Renal pelvis (tissue), 1 donor: ENCODE measurements at regions not wholly inside any gene's neighbourhood (a gene's known extent, or its start where the extent isn't known, plus 50 kb on each side); places are given as distances from the start of the nearest gene placed in this dataset.

ENCODE experiments used
- DNase-seq: peaks from one replicate; pipeline ENCODE4 v3.0.0-alpha.2; 2013

DNA sequence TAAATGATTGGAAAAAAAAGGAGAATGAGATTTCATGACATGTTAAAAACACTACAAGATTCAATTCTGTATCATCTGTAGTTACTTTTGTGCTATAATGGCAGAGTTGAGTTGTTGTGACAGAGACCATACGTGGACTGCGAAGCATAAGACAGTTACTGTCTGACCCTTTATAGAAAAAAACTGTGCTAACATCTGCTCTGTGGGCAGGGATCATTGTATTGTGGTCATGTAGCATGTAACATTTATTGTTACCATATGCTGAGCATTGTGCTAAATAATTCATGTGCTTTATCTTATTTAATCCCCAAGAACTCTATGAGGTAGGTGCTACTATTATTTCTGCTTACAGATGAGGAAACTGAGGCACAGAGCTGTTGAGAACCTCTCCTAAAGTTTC lies 147.3 kb upstream of the HMHB1 start:
- DNase-seq = no peak

DNA sequence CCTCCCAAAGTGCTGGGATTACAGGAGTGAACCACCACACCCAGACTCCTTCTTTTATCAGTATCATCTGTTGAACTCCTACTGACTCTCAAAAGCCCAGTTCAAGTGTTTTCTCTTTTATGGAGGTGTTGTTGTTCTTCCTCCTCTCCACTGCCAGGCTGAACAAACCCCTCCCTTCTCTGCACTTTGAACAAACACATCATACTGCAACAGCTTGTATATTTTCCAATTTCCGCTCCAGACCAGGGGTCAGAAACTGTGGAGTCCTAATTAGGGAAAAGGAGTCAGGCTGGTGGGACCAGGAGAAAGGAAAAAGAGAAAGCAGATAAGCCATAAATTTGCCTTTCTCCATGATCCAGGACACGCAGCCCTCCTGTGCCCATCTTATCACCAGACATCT lies 148.1 kb upstream of the HMHB1 start:
- no peak for DNase-seq

- DNase-seq = no peak
Observed at GRCh38 chr5:143662020-143662419, 149.9 kb upstream of the HMHB1 start.

DNA sequence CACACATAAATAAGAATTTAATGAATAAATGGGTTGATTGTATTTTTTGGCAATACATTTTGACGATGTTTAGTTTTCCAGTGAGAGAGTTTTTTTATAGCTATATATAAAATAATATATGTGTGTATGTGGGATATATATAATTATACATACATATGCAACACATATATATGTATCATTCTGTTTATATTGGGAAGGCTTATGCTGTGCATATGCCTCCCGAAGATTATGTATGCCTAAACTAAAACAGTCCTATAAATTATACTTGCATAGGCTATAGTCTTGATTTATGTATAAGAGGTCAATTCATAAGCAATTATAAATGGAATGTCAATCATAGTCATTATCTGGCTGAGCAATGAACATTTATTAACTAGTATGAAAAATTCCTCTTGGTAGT lies 151.3 kb upstream of the HMHB1 start:
- DNase-seq = no peak

DNA sequence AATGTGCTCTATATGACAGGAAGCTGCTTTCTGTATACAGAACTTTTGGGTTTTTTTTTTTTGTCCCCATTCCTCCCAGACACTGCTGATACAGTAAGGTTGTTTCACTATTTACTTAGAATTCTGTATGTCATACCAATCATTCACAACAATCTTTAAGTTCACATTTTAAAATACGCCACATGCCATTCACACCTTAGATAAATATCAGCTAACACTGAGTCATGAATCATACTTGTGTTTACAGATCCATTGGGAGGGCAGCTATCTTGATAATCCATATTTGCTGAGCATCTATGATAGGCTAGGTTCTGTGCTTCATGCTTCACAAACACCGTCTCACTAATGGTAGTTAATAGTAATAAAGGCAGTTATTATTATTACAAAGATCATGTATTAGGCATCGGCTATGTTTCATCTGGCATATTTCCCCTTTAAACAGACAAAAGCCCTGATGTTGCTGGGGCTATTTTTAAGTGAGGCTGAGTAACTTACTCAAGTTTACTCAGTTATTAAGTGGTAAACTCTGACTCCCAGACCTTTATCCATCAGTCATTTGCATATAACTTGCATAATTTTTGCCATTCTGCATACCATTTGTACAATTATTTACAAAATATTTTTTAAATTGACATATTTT lies 152.2 kb upstream of the HMHB1 start:
- DNase-seq = no peak

DNA sequence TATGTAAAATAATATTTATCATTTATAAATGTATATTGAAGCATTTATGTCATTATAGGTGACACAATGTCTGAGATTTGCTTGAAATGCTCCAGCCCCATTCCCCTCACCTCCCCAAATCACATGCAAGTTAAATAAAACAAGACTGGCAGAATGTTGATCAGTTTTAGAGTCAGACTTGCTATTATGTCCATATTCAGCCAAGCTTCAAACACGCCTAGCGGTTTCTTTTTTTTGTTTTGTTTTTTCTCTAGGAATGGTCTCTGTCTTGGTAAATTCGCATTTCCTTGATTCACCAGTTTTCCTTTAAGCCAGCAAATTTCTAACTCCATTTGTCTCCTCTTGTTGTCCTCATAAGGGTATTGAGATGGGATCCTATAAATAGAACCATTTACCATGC lies 153.0 kb upstream of the HMHB1 start:
- DNase-seq = no peak

DNA sequence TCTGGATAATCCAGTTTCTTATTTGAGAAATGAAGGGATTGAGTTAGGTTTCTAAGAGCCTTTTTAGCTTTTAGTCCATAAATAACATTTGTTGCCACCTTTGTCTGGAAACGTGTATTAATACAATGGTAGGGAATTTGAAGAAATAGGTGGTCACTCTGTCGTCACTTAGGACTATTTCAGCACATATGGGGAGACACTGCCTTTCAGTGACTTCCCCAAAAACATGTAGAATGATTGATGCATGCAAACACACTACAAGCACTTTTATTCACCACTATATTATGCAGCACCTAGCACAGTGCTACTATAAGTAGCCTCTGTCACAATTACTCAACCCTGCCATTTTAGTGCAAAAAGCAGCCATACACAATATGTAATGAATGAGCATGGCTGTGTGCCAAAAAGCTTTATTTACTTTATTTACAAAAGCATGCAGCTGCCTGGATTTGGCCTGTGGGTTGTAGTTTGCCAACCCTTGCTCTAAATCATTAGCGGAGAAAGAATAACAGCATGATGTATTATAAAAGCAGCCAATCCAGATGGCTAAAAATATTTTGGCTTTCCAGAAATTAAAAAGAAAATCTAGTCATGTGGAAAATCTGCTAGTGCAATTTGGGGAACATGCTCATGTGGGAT lies 154.2 kb upstream of the HMHB1 start:
- peak; percentile 47 for DNase-seq

DNA sequence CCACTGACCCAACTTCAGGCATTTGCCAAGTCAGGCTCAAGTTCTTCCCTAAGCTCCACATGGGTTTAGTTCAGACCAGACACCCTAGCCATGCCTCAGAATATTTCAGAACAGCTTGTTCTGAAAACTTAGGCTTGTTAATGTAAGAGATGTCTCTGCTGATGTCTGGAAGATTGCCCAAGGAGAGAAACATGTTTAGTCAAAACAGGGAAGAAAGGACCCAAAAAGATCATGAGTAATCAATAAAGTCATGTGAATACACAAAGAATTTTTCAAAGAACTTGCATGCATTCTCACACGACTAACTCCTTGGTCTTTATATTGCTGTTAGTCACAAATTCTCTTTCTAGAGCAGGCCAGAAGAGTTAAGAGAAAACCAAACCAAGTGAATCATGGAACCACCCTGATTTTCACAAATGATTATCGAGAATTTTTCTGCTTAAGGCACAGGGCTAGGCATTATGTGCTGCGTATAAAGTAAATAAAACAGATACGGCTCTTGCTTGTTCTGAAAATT lies 158.1 kb upstream of the HMHB1 start:
- no peak for DNase-seq

DNA sequence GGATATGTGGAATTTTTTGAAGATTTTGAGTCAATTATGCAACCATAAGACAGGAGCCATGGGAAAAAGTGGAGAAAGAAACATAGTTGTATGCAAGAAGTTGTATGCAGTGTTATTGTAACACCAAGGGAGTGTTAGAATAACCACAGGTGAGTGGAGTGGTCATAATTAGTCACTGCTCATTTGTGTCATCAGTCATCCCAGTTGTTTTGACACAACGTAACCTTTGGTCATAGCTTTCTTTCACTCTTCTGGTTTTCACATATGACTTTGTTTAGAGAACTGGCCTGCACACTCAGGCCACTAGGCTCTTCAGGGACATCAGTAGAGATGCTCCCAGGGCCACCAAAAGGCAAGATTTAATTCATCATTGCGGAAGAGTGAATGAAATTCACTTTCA lies 158.7 kb upstream of the HMHB1 start:
- DNase-seq = no peak

GRCh38 chr5:143652108-143652700 lies 159.8 kb upstream of the HMHB1 start:
- no peak for DNase-seq

DNA sequence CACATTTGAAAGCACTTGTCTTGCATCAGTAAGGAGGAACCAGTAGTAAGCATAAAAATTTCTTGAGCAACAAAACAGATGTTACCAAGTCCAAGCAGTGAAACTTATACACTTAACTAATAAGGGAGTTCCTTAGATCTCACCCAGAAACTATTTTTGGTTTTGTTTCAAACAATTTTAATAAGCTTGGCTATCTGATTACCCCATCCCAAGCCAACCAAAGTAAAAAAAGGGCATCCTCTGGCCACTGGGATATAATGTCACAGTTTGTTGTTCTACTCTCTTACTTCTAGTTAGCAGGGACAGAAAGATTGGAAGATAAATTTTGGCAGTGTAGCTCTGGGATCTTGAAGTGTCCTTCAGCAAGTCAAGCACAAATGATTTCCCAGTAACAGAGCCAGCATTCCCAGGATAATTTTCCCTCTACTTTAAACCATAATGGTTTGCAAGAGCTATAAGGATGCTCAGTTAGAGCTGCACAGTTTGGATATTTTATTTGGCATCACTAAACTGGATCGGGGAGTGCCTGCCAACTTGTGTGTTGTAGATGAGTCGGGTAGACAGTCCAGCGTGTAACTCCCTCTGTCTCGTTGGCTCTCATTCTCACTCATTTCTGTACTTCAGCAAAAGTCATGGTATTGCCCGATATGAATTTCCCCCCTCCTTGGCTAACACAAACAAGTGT lies 161.9 kb upstream of the HMHB1 start:
- DNase-seq = no peak

DNA sequence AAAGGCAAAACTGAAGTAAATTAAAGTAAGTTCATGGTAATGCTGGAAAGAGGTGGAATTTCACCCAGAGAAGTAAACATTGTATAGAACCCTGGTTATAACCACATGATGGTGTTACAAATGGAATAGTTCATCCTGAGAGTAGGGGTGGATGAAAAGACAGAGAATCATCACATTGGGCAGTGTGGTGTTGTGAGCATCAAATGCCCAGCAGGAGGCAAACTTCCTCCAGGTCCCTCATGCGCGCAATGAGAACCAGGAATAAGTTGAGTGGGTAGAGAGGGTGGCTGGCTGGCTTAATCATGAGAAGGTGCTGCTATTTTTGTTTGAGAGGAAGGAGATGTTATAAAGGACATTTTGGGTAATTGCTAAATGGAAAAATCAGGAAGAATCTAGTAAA lies 163.3 kb upstream of the HMHB1 start:
- DNase-seq = no peak

GRCh38 chr5:143646961-143647360 lies 165.0 kb upstream of the HMHB1 start:
- no peak for DNase-seq

DNA sequence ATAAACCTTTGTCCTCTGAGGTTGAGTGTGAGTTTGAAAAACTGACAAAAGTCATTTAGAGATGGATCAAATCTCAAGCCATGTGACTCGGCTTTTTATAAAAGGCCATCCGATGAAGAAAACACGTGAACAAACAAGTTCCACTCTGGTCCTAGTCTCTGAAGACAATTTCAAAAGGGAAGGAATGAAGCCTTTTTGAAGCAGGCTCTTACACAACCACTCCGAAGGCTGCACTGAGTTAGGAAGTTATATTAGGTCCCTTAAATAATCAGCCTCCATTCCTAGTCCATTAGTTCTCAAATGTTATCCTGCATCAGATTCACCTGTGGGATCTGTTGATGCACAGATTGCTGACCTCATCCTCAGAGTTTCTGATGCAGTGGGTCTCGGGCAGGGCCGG lies 166.6 kb upstream of the HMHB1 start:
- DNase-seq = no peak

DNA sequence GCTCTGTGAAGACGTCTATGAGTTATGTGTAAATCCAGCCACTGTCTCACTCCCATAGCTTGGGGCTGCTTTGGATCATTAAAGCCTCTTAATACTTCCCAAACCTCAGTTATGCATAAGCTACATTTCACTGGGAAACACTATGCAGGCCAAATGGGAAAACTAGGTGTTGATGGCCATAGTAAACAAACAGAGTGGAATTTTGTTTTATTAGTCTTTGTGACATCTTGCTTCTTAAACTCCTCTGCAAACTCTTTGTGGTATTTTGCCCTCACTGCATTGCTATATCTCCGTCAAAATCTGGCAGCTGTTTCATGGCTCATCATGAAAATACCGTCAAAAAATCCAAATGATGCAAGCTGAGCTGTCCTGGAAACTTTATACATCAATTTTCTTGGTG lies 167.2 kb upstream of the HMHB1 start:
- no peak for DNase-seq

GRCh38 chr5:143642791-143643190 lies 169.2 kb upstream of the HMHB1 start:
- DNase-seq = no peak

DNA sequence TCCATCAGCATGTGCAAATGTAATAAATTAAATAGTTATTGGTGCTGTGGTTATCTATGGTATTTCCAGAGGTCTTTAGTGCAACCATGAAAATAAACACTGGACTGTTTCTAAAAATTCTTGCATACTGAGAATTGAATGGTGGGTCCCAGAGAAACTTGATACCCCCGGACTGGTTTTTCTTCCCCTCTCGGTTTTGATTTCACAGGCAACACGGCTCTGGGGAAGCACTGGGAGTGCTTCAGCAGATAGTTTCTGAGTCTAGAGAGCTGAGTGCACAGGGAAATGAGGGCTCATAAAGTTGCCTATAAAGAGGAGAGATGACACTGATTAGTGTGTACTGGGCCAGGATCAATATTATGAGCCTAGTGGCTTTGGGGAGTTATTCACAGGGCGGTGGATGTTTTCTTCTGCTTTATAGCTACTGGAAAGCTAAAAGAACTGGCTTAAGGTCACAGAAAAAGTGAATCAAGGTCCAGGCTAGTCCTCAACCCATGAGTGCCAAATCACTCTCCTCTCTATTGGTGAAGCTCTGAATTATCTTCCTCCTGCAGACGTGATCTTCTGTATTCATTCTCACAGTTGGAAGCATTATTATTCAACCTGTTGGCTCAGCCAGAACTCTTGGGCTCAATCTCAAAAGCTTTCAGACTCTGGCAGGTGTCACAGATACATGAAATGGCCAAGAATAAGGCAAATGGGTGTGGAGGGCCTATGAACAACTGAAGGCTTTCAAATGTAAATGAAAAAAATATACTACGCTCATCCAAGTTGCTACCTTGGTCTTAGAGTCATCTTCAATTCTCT lies 170.2 kb upstream of the HMHB1 start:
- DNase-seq = peak; percentile 27

DNA sequence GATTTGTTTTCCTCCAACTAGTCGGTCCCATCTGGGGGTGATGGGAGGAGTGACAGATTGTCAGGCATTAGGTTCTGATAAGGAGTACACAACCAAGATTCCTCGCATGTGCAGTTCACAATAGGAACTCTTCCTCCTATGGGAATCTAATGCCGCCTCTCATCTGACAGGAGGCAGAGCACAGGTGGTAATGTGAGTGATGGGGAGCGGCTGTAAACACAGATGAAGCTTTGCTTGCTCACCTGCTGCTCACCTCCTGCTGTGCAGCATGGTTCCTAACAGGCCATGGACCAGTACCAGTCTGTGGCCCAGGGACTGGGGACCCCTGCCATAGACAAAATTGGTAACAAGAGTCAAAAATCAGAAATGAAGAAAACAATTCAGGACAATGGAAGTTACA lies 173.3 kb upstream of the HMHB1 start:
- DNase-seq = no peak

DNA sequence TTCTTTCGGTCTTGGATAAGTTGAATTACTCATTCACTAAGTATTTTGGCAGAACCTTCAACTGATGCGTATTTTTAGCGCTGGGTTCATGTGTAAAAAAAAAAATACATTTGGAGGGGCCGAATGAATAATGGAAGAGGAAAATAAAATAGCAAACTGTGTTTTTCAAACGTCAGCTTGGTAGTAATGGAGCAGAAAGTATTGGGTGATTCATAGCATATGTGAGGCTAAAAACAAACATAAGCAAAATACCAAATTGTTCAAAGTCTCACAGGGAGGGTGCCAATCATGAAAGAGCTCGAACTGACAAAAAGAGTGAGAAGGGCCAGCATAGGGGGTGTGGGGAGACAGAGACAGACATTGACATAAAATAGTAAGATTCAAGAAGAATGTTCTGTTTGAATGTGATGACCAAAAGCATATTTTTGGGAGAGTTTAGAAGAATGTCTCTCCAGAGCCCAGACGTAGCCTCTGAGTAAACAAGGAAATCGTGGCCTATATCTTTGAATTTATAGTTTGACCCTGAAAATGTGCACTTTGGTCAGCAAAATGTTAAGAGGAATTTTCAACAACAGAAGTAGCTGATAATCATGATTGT lies 174.9 kb upstream of the HMHB1 start:
- DNase-seq = peak; percentile 46

DNA sequence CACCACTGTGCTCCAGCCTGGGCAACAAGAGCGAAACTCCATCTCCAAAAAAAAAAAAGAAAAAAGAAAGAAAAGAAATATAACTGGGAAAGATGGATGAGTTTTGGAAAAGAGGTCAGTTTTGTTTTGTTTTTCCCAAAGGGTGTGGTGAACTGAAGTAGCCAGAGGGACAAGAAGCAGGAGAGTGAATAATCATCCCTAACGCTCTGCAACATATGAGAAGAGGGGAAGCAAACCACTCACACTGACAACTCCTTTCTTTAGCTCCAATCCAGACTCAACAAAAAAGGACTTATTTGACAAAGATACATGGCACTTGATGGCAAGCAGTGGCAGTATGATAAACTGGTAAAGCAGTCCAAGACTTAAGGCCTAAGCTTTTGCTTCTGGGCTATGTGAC lies 176.1 kb upstream of the HMHB1 start:
- no peak for DNase-seq

DNA sequence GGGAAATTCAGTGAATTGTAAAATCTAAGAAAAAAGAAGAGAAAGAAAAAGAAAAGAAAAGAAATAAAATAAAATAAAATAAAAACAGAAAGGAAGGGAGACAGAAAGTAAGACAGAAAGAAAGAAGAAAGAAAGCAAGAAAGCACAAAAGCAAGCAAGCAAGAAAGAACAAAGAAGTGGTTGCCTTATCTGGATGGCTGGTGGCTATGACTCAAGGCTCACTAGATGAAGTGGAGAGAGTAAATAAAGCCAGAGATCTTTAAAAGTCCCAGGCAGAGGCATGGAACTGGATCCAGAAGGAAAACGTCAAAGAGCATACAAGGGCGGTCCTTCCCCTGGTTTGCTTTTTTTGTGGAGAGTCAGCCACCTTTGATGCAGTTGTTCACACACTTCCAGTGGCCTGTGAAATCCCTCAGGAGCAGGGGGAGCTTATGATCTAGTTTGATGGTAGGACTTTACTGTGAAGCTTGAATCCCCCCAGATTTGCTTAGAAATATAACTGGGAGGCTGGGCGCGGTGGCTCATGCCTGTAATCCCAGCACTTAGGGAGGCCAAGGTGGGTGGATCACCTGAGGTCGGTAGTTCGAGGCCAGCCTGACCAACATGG lies 176.7 kb upstream of the HMHB1 start:
- no peak for DNase-seq
